OCI-LY7 (cell line): ENCODE measurements at regions not wholly inside any gene's neighbourhood (a gene's known extent, or its start where the extent isn't known, plus 50 kb on each side); places are given as distances from the start of the nearest gene placed in this dataset.
A peak's percentile ranks its signal among the peaks of the same experiment; 100 is the strongest.

Experiments
- BruUV-seq: library from RNA; stranded (reverse); fragments of 400-500 nt; replicated peaks from 2 replicates; lab custom pipeline; 2021; lab: Mats Ljungman, UMichigan
- CTCF ChIA-PET: fragments of 300-600 bp; sonication (Branson Sonifier 250); formaldehyde crosslinking; loops from one replicate; lab custom pipeline; 2022; ENCODE audit warnings: antibody characterized with exemption; ENCODE audit not compliant: unreplicated experiment; lab: Charles Lee
- POLR2A ChIA-PET: fragments of 300-600 bp; sonication (Branson Sonifier 250); formaldehyde crosslinking; loops from one replicate; lab custom pipeline; 2022; ENCODE audit warnings: antibody characterized with exemption; lab: Charles Lee
- DNase-seq: peaks from one replicate; pipeline ENCODE4 v3.0.0-alpha.2; 2015; ENCODE audit warnings: low spot score
- H2AFZ ChIP-seq: fragments of 200-600 bp; sonication (generic), shearing (Covaris generic); 2 replicates; pipeline ENCODE4 v1.6.1; 2014; ENCODE audit warnings: mild to moderate bottlenecking, antibody characterized with exemption, low read length, moderate library complexity
- H3K27ac ChIP-seq: fragments of 200-600 bp; sonication (generic); 2 replicates; pipeline ENCODE4 v1.5.1; 2014; ENCODE audit warnings: mixed run types, low read depth, mild to moderate bottlenecking, moderate library complexity, low read length, inconsistent platforms; ENCODE audit not compliant: poor library complexity, severe bottlenecking
- H3K36me3 ChIP-seq: fragments of 200-600 bp; sonication (generic); 2 replicates; pipeline ENCODE4 v1.6.1; 2014; ENCODE audit warnings: mild to moderate bottlenecking, antibody characterized with exemption, low read length, moderate library complexity, mixed read lengths; ENCODE audit not compliant: insufficient read depth
- H3K4me1 ChIP-seq: fragments of 200-600 bp; sonication (generic); 2 replicates; pipeline ENCODE4 v1.5.1; 2014; ENCODE audit warnings: mild to moderate bottlenecking, low read length; ENCODE audit not compliant: insufficient read depth, poor library complexity, severe bottlenecking
- H3K4me2 ChIP-seq: fragments of 200-600 bp; sonication (generic); 2 replicates; pipeline ENCODE4 v1.6.1; 2014; ENCODE audit warnings: mild to moderate bottlenecking, low read length
- H3K4me3 ChIP-seq: fragments of 200-600 bp; sonication (generic); 2 replicates; pipeline ENCODE4 v1.5.1; 2014; ENCODE audit warnings: mild to moderate bottlenecking, low read depth, low read length; ENCODE audit not compliant: poor library complexity, severe bottlenecking
- H3K79me2 ChIP-seq: fragments of 200-600 bp; sonication (generic); 2 replicates; pipeline ENCODE4 v1.6.1; 2016; ENCODE audit warnings: low read depth, mild to moderate bottlenecking, low read length, moderate library complexity, mixed read lengths; ENCODE audit not compliant: insufficient read depth
- H3K9me2 ChIP-seq: fragments of 200-600 bp; sonication (generic); 2 replicates; pipeline ENCODE4 v1.6.1; 2016; ENCODE audit warnings: mild to moderate bottlenecking, low read length, mixed read lengths; ENCODE audit not compliant: insufficient read depth
- H3K9me3 ChIP-seq: fragments of 200-600 bp; sonication (generic); 2 replicates; pipeline ENCODE4 v1.6.1; 2014; ENCODE audit warnings: mild to moderate bottlenecking, mixed run types, low read length, mixed read lengths
- H4K20me1 ChIP-seq: fragments of 200-600 bp; sonication (generic); 2 replicates; pipeline ENCODE4 v1.6.1; 2014; ENCODE audit warnings: mild to moderate bottlenecking, antibody characterized with exemption, low read length, moderate library complexity, mixed read lengths; ENCODE audit not compliant: insufficient read depth
- EZH2phosphoT487 ChIP-seq: fragments of 200-600 bp; sonication (generic); IDR thresholded peaks from 2 replicates; pipeline ENCODE4 v1.6.1; 2018; ENCODE audit warnings: low read depth, borderline replicate concordance, mild to moderate bottlenecking, mixed run types, antibody characterized with exemption, low read length, moderate library complexity, mixed read lengths
- intact Hi-C: fragments of 100-400 bp; cut with micrococcal nuclease; formaldehyde crosslinking; loops from one replicate; pipeline ENCODE4 v1.10.0; 2022; ENCODE audit not compliant: unreplicated experiment
- TF ChIP-seq, protein P1 (sequence below): fragments of 200-600 bp; sonication (generic); conservative IDR thresholded peaks from 2 replicates; pipeline ENCODE4 v1.5.1; 2014; ENCODE audit warnings: mild to moderate bottlenecking, antibody characterized with exemption, low read length, moderate library complexity, mixed read lengths

DNA sequence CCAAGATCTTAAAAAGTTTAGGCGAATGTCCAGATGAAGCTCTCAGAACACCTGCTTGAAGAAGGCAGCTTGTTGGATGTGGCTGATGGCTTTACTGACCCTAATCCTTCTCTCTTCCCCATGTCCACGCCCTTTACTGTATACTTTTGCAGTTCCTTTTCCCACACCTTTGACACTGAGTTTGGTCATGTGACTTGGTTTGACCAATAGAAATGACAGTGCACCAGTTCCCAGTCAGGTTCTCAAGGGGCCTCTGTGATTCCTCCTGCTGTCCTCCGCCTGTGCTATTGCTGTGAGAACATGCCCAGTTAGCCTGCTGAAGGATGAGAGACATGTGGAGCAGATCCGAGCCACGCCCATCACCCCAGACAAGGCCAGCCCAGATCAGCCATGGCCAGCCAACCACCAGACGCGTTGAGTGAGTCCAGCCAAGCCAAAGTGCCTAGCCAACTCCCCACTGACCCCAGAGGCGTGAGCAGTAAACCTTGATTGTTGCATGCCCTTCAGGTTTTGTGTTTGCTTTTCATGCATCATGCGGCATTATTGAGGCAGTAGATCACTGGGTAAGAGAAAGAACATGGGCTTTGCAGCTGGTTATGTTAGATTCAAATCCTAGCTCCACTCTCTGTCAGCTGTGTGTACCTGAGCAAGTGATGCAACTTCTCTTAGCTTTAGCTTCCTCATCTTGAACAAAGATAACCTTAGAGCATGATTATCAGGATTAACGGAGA is 258.0 kb upstream of the SIX2 start:
- POLR2A ChIA-PET = interaction anchor here (0.9 kb wide), 1 partner anchor 10 kb away, joined by 4 read pairs; no protein-coding TSS in a partner anchor
- no peak overlapping the region for H3K4me2 ChIP-seq
- H4K20me1 ChIP-seq = no peaks in the 10 kb centered on the region
- intact Hi-C loops = no loop called here
- DNase-seq = peak; percentile 18
- H3K4me3 ChIP-seq = no peak overlapping the region
- CTCF ChIA-PET = no interaction called here
- H3K27ac ChIP-seq = no peak overlapping the region
- H3K4me1 ChIP-seq = peaks cover 22% of the 10 kb centered on the region
- TF ChIP-seq, protein P1, sequence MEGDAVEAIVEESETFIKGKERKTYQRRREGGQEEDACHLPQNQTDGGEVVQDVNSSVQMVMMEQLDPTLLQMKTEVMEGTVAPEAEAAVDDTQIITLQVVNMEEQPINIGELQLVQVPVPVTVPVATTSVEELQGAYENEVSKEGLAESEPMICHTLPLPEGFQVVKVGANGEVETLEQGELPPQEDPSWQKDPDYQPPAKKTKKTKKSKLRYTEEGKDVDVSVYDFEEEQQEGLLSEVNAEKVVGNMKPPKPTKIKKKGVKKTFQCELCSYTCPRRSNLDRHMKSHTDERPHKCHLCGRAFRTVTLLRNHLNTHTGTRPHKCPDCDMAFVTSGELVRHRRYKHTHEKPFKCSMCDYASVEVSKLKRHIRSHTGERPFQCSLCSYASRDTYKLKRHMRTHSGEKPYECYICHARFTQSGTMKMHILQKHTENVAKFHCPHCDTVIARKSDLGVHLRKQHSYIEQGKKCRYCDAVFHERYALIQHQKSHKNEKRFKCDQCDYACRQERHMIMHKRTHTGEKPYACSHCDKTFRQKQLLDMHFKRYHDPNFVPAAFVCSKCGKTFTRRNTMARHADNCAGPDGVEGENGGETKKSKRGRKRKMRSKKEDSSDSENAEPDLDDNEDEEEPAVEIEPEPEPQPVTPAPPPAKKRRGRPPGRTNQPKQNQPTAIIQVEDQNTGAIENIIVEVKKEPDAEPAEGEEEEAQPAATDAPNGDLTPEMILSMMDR = no peak
- no peak for TF ChIP-seq EZH2phosphoT487
- no peaks in the 10 kb centered on the region for H3K79me2 ChIP-seq
- no peak overlapping the region for H2AFZ ChIP-seq
- H3K36me3 ChIP-seq = no peaks in the 10 kb centered on the region
- no peaks in the 10 kb centered on the region for H3K9me2 ChIP-seq
- no TSS peak for BruUV-seq
- no peaks in the 10 kb centered on the region for H3K9me3 ChIP-seq

DNA sequence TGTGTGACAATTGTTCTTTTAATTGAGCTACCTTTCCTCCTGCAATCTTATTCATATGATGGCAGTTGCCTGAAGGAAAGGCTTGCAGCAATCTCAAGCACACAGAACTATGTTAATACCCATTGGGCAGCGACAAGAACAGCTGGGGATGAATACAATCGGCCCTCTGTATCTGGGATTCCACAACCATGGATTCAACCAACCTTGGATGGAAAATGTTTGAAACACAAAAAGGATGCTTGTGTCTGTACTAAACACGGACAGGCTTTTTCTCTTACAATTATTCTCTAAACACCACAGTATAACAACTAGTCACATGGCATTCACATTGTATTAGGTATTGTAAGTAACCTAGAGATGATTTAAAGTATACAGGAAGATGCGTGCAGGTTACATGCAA is 256.1 kb upstream of the SIX2 start:
- DNase-seq = no peak
- Histone ChIP-seq H3K27ac (no peak overlapping the region), H3K9me3 (no peaks in the 10 kb centered on the region), H3K4me2 (no peak overlapping the region), H3K4me1 (peaks cover 32% of the 10 kb centered on the region), H2AFZ (peak overlapping the region; percentile 6; the same call in 1 of the 2 replicates), H3K9me2 (no peaks in the 10 kb centered on the region), H4K20me1 (no peaks in the 10 kb centered on the region), H3K36me3 (no peaks in the 10 kb centered on the region), H3K79me2 (no peaks in the 10 kb centered on the region), H3K4me3 (no peak overlapping the region)
- CTCF ChIA-PET = no interaction called here
- TF ChIP-seq, protein P1 = no peak
- TF ChIP-seq EZH2phosphoT487 = no peak
- intact Hi-C loops = no loop called here
- POLR2A ChIA-PET = interaction anchor here (0.7 kb wide), 1 partner anchor 185 kb away, joined by 3 read pairs; no protein-coding TSS in a partner anchor
- no TSS peak for BruUV-seq
